Loucy (cell line): ENCODE measurements at regions not wholly inside any gene's neighbourhood (a gene's known extent, or its start where the extent isn't known, plus 50 kb on each side); places are given as distances from the start of the nearest gene placed in this dataset.

Experiments
- EZH2phosphoT487 ChIP-seq: fragments of 200-600 bp; IDR thresholded peaks from 2 replicates; pipeline ENCODE4 v1.6.1; 2018; ENCODE audit warnings: antibody characterized with exemption, mild to moderate bottlenecking, moderate library complexity, borderline replicate concordance
- TF ChIP-seq, protein P1 (sequence below): fragments of 200-600 bp; sonication (generic); conservative IDR thresholded peaks from 2 replicates; pipeline ENCODE4 v1.5.1; 2014; ENCODE audit warnings: mild to moderate bottlenecking, antibody characterized with exemption, low read length

DNA sequence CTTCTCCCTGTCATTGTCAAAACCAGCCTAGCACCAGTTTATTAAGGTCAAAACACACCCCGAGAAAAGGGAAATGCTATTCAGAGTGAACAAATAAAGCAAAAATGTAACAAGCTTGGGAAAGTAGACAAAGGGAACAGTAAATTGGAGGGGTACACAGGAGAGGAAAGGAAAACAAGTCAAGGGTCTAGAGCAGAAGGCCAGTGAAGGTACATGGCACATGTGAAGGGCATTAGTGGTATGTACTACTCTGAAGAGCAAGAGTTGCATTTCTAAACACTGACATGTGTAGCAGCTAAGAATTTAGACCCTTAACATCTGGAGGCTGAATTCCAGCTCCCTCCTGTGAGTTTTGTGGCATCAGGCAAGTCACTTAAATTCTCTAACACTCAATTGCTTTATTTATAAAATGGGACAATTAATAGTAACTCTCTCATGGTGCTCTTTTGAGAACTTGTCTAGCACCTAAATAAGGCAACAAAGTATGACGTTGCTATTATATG, 244.3 kb upstream of the ADAMTS9 start:
- TF ChIP-seq, protein P1, sequence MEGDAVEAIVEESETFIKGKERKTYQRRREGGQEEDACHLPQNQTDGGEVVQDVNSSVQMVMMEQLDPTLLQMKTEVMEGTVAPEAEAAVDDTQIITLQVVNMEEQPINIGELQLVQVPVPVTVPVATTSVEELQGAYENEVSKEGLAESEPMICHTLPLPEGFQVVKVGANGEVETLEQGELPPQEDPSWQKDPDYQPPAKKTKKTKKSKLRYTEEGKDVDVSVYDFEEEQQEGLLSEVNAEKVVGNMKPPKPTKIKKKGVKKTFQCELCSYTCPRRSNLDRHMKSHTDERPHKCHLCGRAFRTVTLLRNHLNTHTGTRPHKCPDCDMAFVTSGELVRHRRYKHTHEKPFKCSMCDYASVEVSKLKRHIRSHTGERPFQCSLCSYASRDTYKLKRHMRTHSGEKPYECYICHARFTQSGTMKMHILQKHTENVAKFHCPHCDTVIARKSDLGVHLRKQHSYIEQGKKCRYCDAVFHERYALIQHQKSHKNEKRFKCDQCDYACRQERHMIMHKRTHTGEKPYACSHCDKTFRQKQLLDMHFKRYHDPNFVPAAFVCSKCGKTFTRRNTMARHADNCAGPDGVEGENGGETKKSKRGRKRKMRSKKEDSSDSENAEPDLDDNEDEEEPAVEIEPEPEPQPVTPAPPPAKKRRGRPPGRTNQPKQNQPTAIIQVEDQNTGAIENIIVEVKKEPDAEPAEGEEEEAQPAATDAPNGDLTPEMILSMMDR = no peak
- no peak for TF ChIP-seq EZH2phosphoT487
